Panc1 (cell line): ENCODE measurements at regions not wholly inside any gene's neighbourhood (a gene's known extent, or its start where the extent isn't known, plus 50 kb on each side); places are given as distances from the start of the nearest gene placed in this dataset.

Experiments
- ATAC-seq: fragments of 200-7000 bp; cut with Tn5 transposase; 2 replicates; pipeline ENCODE4 v1.9.1; 2020; ENCODE audit warnings: mild to moderate bottlenecking, moderate library complexity
- BruUV-seq: library from RNA; stranded (reverse); fragments of 400-500 nt; replicated peaks from 2 replicates; lab custom pipeline; 2021; lab: Mats Ljungman, UMichigan
- CTCF ChIA-PET: fragments of 300-600 bp; sonication (Branson Sonifier 250); formaldehyde crosslinking; loops from one replicate; lab custom pipeline; 2022; ENCODE audit warnings: antibody characterized with exemption; lab: Charles Lee
- POLR2A ChIA-PET: fragments of 300-600 bp; sonication (Branson Sonifier 250); formaldehyde crosslinking; loops from one replicate; lab custom pipeline; 2022; ENCODE audit warnings: antibody characterized with exemption; lab: Charles Lee
- DNase-seq: peaks from one replicate; pipeline ENCODE4 v3.0.0-alpha.2; 2010; ENCODE audit warnings: low read depth, low spot score
- H3K27ac ChIP-seq: 2 replicates; pipeline ENCODE4 v1.5.1; 2011; ENCODE audit warnings: mild to moderate bottlenecking, low read length, inconsistent platforms
- H3K27me3 ChIP-seq: fragments of 200-500 bp; sonication (Bioruptor generic); 2 replicates; pipeline ENCODE4 v1.6.0; 2014; ENCODE audit warnings: low read length, inconsistent platforms; ENCODE audit not compliant: control insufficient read depth, insufficient read depth
- H3K36me3 ChIP-seq: fragments of 200-500 bp; sonication (Bioruptor generic); 2 replicates; pipeline ENCODE4 v1.5.1; 2014; ENCODE audit warnings: inconsistent platforms, mild to moderate bottlenecking, low read length, moderate library complexity; ENCODE audit not compliant: control insufficient read depth, insufficient read depth
- H3K4me1 ChIP-seq: 2 replicates; pipeline ENCODE4 v1.5.1; 2011; ENCODE audit warnings: inconsistent platforms, mild to moderate bottlenecking, low read length, moderate library complexity; ENCODE audit not compliant: control insufficient read depth, insufficient read depth
- H3K4me3 ChIP-seq, 2 experiments: 2 replicates each; pipeline ENCODE4 v1.5.1; 2011 to 2012; ENCODE audit warnings: low read depth in 2 of 2, low read length in 2 of 2, mild to moderate bottlenecking in 2 of 2, inconsistent platforms in 1 of 2, moderate library complexity in 1 of 2
- H3K9me3 ChIP-seq: fragments of 200-500 bp; sonication (Bioruptor generic); 2 replicates; pipeline ENCODE4 v1.5.1; 2014; ENCODE audit warnings: low read depth, mild to moderate bottlenecking, inconsistent platforms, low read length, moderate library complexity; ENCODE audit not compliant: control insufficient read depth, insufficient read depth
- POLR2AphosphoS5 ChIP-seq: IDR thresholded peaks from 2 replicates; pipeline ENCODE4 v1.6.1; 2012; ENCODE audit warnings: mild to moderate bottlenecking, low read depth, low read length, moderate library complexity
- SIN3A ChIP-seq: IDR thresholded peaks from 2 replicates; pipeline ENCODE4 v1.6.1; 2012; ENCODE audit warnings: low read depth, mild to moderate bottlenecking, low read length, moderate library complexity, borderline replicate concordance; ENCODE audit not compliant: insufficient read depth
- TCF7L2 ChIP-seq: IDR thresholded peaks from 2 replicates; pipeline ENCODE4 v1.6.1; 2011; ENCODE audit warnings: mild to moderate bottlenecking, low read depth, low read length, inconsistent platforms
- in situ Hi-C: cut with HindIII; loops from 2 replicates; pipeline ENCODE4 v1.10.0; 2016; ENCODE audit warnings: low sequenced_read_pairs, low pct_unique_long_range_greater_than_20kb
- intact Hi-C: fragments of 100-400 bp; cut with micrococcal nuclease; formaldehyde crosslinking; loops from one replicate; pipeline ENCODE4 v1.10.0; 2022; ENCODE audit not compliant: unreplicated experiment
- TF ChIP-seq, protein P1 (sequence below), 2 experiments: IDR thresholded peaks; 2 replicates each; pipeline ENCODE4 v1.6.1; 2011 to 2012; ENCODE audit warnings: low read depth in 2 of 2, control low read depth in 1 of 2, low read length in 1 of 2, mild to moderate bottlenecking in 1 of 2, moderate library complexity in 1 of 2; ENCODE audit not compliant: insufficient read depth in 1 of 2
- TF ChIP-seq, protein P2 (sequence below): fragments of 450-650 bp; IDR thresholded peaks from 2 replicates; pipeline ENCODE4 v1.5.1; 2017; ENCODE audit warnings: mild to moderate bottlenecking

DNA sequence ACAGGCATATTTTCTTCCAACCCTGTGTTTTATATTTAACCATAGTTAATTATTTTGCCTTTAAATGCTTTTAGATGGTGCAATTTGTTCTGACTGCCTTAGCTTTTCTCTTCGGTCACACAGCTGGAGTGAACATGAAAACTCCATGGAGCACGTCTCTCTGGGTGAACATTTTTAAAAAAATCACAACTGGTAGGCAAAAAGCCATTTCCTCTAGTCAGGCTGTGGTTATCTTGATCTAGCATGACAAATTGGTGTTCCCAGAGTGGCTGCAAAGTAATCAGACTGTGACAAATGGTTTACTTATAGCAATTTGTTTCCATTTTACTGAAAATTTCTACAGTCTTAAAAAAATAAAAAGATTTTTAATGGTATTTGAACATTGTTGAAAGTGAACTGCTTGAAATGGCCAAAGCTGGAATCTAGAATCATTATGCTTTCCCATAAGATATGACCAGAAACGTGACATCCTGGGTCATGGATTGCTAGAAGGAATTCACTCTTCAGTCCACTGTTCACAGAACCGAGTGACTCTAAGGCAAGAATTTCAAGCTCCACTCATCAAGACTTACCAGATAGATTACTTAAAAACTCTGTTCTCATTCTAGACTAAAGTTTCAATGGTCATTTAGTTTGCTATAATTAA, 703.6 kb downstream of the CPS1 start:
- ChIA-PET POLR2A (no interaction called here), CTCF (no interaction called here)
- Histone ChIP-seq H3K27me3 (no peaks in the 10 kb centered on the region), H3K27ac (no peak overlapping the region), H3K4me3 (no peak overlapping the region), H3K36me3 (no peaks in the 10 kb centered on the region), H3K4me1 (no peaks in the 10 kb centered on the region), H3K9me3 (no peaks in the 10 kb centered on the region)
- TF ChIP-seq, protein P1, sequence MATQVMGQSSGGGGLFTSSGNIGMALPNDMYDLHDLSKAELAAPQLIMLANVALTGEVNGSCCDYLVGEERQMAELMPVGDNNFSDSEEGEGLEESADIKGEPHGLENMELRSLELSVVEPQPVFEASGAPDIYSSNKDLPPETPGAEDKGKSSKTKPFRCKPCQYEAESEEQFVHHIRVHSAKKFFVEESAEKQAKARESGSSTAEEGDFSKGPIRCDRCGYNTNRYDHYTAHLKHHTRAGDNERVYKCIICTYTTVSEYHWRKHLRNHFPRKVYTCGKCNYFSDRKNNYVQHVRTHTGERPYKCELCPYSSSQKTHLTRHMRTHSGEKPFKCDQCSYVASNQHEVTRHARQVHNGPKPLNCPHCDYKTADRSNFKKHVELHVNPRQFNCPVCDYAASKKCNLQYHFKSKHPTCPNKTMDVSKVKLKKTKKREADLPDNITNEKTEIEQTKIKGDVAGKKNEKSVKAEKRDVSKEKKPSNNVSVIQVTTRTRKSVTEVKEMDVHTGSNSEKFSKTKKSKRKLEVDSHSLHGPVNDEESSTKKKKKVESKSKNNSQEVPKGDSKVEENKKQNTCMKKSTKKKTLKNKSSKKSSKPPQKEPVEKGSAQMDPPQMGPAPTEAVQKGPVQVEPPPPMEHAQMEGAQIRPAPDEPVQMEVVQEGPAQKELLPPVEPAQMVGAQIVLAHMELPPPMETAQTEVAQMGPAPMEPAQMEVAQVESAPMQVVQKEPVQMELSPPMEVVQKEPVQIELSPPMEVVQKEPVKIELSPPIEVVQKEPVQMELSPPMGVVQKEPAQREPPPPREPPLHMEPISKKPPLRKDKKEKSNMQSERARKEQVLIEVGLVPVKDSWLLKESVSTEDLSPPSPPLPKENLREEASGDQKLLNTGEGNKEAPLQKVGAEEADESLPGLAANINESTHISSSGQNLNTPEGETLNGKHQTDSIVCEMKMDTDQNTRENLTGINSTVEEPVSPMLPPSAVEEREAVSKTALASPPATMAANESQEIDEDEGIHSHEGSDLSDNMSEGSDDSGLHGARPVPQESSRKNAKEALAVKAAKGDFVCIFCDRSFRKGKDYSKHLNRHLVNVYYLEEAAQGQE (IDR thresholded peaks at IDR 0.05; ENCODE audit: insufficient read depth in 1 of 2, low read depth in 2 of 2, low read length in 1 of 2): no peak
- no peak for TF ChIP-seq POLR2AphosphoS5
- TF ChIP-seq, protein P2, sequence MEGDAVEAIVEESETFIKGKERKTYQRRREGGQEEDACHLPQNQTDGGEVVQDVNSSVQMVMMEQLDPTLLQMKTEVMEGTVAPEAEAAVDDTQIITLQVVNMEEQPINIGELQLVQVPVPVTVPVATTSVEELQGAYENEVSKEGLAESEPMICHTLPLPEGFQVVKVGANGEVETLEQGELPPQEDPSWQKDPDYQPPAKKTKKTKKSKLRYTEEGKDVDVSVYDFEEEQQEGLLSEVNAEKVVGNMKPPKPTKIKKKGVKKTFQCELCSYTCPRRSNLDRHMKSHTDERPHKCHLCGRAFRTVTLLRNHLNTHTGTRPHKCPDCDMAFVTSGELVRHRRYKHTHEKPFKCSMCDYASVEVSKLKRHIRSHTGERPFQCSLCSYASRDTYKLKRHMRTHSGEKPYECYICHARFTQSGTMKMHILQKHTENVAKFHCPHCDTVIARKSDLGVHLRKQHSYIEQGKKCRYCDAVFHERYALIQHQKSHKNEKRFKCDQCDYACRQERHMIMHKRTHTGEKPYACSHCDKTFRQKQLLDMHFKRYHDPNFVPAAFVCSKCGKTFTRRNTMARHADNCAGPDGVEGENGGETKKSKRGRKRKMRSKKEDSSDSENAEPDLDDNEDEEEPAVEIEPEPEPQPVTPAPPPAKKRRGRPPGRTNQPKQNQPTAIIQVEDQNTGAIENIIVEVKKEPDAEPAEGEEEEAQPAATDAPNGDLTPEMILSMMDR: no peak
- TF ChIP-seq SIN3A: no peak
- no peak for TF ChIP-seq TCF7L2
- ATAC-seq (no peak), DNase-seq (no peak)
- intact Hi-C loops: no loop called here
- no TSS peak for BruUV-seq
- in situ Hi-C loops: no loop called here

DNA sequence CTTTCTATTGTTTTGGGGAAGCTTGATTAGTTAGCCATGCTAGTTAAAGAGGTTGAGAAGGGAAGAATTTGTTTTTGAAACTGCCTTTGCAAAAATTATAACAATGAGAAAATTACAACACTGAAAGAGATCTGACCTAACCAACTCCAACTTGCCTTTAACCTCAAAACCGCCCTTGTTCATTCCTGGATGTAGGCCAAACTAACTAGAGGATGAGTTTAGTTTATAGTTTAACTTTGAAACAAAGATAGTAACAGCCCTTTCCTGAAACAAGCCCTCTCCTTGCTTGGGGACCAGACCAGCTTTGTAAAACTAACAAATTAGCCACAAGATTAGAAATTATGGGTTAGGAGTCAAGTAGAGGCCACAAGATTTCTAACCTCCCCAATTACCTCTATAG, 713.9 kb downstream of the CPS1 start:
- in situ Hi-C loops: no loop called here
- no TSS peak for BruUV-seq

More for the DNA sequence above, 713.9 kb downstream of the CPS1 start:
- TF ChIP-seq POLR2AphosphoS5: no peak
- TF ChIP-seq, protein P2: no peak
- TF ChIP-seq SIN3A: no peak
- TF ChIP-seq, protein P1 (IDR thresholded peaks at IDR 0.05; ENCODE audit: insufficient read depth in 1 of 2, low read depth in 2 of 2, low read length in 1 of 2): no peak
- TF ChIP-seq TCF7L2: no peak
- no peak overlapping the region for H3K4me3 ChIP-seq
- DNase-seq (no peak), ATAC-seq (no peak)
- ChIA-PET POLR2A (no interaction called here), CTCF (no interaction called here)
- H3K27me3 ChIP-seq: no peaks in the 10 kb centered on the region
- no peak overlapping the region for H3K27ac ChIP-seq
- H3K9me3 ChIP-seq: no peaks in the 10 kb centered on the region
- no peaks in the 10 kb centered on the region for H3K4me1 ChIP-seq
- no peaks in the 10 kb centered on the region for H3K36me3 ChIP-seq
- intact Hi-C loops: no loop called here
